T-helper 1 cell treated with Interleukin-12 subunit alpha and Interleukin-12 subunit beta and Interleukin-4 antibody, amounts not matched to agents 30 ng/mL and 1 ng/mL, for 36 hours (primary cell): ENCODE measurements at regions not wholly inside any gene's neighbourhood (a gene's known extent, or its start where the extent isn't known, plus 50 kb on each side); places are given as distances from the start of the nearest gene placed in this dataset.
"Not testable (repeated sequence)": the region's sequence is repeated elsewhere in the genome, so short reads cannot be mapped to it uniquely, and the experiment has no call there.

ENCODE experiments used
- intact Hi-C: fragments of 100-400 bp; cut with micrococcal nuclease; formaldehyde crosslinking; loops from one replicate; pipeline ENCODE4 v1.15.1; 2024

DNA sequence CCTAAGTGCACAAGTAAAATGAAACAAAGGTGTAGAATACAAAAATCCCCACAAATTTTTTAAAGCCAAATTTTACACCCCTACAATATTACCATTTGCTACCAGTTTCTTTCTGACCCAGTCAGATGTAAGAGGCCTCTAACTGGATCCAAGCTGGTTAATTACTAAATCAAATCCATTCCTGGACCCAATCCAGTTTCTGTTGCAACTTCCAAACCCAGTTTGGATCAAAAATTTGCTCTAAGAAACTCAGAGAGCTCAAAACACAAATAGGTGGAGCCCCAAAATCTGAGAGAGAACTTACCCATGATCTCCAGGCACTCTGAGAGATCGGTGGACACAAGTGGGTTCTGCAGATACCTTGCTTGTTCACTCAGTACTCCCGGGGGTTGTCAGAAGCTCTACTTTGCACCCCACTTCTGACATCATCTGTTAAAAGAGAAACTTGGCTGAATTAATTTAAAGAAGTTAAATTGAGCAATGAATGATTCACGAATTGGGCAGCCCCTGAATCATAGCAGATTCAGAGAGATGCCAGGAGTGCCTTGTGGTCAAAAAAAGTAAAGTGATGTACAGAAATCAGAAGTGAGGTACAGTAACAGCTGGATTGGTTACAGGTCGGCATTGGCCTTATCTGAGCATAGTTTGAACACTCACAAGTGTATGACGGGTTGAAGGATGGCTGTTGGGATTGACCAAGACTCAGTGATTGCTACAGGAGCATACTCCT, 448.0 kb downstream of the KCNT2 start:
- intact Hi-C loops = no loop called here

DNA sequence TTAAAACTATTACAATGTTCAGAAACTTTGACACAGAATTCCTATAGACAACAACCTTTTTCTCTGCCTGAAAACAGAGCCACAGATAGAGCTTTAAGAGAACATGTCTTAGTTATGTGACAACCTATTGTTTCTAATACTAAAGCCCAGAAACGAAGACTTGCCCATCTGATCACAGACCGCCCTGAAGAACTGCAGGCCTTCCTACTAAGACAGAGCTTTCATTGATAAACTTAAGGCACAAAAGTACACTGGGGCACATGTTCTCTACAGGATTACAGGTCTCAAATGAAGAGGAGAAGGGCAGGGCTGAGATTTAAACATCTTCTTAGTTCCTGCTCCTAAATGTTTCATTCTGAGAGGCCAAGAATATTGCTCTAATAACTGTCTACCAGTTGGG, 452.7 kb downstream of the KCNT2 start:
- intact Hi-C loops = no loop called here

DNA sequence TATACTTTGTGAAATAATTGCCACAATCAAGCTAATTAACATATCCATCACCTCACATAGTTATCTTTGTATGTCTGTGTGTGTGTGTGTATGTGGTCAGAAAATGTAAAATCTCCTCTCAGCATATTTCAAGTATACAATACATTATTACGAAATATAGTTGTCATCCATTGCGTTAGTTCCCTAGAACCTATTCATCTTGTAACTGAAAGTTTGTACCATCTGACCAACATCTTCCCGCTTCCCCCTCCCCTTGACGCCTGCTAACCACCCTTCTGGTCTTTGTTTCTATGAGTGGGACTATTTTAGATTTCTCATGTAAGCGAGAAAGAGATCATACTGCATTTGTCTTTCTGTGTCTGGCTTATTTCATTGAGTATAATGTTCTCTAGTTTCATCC, 455.3 kb downstream of the KCNT2 start:
- intact Hi-C loops = no loop called here

DNA sequence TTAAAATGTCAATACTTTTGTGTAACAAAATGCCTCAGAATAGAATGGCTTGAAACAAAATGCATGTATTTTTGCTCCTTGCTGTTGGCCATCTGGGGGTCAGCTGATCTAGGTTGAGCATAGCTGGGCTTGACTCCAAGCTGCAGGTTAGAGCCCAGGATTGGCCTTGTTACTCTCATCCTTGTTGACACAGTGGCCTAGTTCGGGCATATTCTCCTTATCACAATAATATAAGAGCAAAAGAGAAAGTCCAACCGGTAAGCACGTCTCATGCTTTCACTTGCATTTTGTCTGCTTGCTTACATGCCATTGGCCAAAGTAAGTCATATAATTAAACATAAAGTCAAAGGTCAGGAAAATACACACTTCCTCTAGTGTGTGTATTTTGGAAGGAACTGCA, 456.2 kb downstream of the KCNT2 start:
- intact Hi-C loops = no loop called here

DNA sequence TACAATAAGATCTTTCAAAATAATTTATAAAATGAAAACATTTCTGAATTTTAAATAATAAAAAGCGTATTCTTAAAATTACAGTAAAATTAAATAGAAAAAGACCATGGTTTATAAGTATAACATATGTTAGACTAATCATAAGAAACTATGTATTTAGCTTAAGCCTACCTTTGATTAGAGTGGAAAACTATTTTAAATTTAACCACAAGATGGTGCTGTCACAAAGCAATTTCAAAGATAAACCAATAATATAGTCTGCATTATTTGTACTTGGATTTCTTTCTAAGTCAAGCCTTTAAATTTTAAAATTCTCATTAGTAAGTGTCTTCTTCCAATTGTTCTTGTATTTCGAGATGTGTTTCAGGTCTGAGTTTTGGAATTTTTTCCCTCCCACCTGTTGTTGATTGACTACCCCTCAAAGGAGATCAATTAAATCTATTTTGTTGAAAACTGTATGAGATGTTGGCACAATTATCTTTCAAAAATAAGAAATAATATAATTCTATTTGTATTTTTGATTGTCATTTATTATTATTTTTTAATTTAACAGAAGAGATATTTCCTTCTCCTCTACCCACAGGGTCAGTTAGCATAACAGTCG, 459.8 kb downstream of the KCNT2 start:
- intact Hi-C loops = loop anchor here (1.0 kb wide), 2 partner anchors 225 to 513 kb away; no protein-coding TSS in a partner anchor

DNA sequence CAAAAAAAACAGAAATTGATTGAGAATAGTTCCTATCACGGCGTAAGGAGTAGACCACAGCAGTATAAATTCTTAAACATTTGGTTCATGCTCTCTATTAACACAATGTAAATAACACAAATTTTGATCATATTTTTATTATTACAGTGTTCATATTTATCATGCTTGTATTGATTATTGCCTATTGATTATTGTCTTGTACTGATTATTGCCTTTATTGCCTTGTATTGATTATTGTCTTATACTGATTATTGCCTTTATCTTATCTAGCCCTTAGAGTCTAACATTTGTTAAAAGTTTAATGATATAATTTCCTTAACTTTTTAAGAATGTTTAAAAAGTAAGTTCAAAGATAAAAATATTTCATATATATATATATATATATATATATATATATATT, 460.7 kb downstream of the KCNT2 start:
- intact Hi-C loops = no loop called here

DNA sequence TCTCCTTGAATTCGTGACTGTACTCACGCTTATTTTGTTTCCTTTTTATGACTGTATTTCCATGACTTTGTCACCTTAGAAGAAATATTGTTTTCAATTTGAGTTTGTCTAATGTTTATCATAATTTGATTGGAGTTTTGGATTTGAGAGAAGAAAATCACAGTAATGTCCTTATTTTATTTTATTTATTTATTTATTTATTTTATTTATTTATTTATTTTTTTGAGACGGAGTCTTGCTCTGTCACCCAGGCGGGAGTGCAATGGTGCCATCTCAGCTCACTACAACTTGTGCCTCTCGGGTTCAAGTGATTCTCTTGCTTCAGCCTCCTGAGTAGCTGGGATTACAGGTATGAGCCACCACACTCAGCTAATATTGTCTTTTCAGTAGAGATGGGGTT, 463.1 kb downstream of the KCNT2 start:
- intact Hi-C loops = not testable (repeated sequence)

DNA sequence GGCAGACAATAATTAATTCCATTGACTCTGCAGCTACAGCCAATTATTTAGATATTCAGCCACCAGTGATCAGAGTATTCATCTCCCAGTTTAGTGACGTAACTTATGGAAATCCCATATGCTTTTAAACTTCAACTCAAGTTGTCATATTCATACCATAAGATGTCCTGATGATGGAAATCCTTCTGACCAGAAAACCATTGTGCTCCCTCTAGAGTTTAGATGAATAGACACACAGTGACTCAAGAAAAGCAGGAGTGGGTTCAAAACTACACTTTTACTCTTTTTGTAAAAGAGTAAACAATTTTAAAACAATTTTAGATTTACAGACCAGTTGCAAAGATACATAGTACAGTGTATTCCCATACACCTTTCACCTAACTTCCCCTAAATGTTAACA, 463.7 kb downstream of the KCNT2 start:
- intact Hi-C loops = no loop called here

DNA sequence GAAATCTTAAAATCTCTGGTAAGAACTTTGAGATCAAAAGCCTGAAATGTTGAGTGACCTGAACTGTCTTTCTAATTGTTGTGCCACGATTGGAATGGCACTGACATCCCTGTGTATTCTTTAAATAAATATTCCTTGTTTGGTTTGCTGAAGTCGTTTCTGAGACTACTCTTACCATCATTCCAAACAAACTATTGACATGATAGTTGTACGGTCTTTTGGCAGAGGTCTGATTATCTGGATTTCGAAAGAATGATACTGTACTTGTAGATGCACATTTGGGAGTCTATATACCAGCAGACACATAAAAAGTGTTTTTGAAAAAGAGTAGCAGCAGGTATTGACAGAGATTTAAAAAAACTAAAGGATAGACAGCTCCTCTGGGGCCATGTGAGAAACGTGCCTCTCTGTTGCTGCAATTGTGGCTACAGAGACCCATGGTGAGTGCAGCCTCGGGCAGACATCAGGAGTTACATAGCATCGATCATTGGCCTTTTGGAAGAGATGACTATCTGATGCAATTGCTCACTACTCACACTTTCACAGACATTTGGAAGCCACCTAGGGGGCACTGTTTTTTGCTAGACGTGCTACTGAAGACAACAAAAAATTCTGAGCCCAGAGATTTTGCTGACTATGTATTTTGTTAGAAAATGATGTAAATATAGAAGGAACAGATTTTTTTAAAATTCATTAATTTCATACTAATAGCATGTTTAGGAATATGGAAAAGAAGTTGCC, 464.5 kb downstream of the KCNT2 start:
- intact Hi-C loops = no loop called here

DNA sequence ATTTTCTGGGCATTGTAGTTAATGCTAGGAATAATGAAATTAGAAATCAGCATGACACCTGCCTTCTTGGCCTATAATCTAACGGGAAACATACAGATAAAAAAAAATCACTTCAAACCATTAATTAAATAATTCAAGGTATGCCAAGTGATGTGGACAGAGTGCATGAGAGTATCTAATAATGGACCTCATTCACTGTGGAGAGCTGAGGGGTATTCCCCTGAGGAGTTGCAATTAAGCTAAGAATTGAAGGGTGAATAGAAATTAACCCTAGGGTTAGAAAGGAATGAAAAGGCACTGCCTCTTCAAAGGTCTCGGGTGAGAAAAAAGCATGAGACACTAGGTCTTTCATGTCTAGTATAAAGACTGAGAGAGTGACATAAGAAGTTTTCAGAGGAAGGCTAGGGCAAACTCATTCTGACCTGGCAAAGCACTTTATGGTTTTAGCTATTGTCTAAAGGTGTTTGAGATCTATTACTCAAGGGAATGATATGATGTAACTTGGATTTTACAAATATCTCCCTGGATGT, 466.1 kb downstream of the KCNT2 start:
- intact Hi-C loops = no loop called here

DNA sequence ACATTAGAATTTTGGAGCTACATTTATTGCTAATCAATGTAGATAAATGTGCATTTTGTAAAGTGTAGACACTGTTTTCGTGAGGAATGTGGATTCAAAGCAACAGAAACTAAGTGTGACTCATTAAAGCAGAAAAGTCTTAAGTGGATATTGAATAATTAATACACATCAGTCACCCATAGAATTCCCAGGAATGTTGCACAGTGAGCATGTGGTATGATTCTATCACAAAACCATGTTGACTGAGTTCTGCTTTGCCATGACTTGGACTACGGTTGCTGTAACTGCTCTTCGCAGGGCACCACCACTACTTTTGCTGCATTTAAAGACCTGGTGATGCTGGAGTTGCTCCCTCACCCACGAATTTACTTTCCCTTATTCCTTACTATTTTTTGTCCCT, 471.8 kb downstream of the KCNT2 start:
- intact Hi-C loops = no loop called here

DNA sequence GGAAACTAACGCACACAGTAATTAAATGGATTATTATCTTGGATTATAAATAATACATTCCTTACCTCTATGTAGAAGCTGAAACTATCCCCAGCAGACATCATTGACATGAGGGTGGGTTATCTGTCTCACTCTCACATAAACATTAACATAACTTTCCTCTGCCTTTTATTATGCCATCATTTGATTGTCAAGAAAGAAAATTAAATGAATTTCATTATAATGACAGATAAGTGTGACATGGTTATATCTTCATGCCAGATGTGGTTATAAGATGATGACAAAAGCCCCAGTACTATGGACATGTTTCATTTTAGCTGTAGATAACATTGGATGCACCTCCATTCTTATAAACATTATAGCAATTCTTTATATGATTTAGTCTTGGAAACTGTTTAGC, 476.5 kb downstream of the KCNT2 start:
- intact Hi-C loops = no loop called here

DNA sequence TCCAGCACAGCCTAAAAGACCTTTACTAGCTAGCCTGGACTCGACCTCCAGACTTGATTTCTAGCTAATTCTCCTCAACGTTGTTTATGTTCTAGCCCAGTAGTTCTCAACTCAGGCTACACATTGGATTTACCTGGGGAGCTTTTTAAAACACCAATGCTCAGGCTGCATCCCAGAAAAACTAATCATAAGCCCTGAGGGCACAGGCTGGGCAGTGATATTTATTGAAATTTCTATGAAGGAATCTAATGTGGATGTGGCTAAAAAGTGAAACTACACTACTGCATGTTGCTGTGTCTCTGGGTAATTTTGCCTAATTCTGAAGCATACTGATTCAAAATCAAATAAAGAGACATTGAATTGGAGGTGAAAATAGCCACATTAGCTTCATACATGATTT, 479.4 kb downstream of the KCNT2 start:
- intact Hi-C loops = no loop called here

DNA sequence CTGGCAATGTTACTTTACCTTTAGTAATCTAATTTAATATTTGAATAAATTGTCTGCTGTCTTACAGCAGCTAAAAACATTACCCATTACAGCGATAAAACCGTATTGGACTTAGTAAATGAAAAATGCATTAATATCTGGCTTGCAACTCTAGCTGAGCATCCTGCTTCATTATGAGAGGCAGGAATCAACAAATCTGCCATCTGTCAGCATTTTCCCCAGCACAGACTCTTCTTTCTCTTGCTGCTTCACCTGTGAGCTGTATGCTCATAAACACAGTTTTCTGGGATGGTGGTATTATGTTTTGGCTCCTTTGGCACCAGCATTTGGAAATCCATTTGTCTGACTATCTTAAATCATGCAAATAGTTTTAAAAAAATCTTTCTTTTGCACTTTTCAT, 487.1 kb downstream of the KCNT2 start:
- intact Hi-C loops = no loop called here

DNA sequence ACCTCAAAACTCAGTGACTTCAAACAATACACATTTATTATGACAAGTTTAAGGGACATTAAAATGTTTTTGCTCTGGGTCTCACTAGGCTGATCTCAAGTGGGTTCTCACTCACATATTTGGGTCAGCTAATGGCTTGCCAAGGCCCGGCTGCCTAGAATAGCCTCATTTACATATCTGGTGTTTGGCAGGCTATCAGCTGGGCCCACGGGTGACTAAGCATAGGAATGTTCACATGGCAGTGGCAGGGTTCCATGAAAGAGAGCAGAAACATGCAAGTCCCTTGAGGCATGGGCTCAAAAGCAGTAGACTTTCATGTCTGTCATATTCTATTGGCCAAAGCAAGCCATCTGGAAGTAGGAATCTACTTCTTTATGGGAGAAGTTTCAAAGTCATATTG, 492.6 kb downstream of the KCNT2 start:
- intact Hi-C loops = no loop called here

DNA sequence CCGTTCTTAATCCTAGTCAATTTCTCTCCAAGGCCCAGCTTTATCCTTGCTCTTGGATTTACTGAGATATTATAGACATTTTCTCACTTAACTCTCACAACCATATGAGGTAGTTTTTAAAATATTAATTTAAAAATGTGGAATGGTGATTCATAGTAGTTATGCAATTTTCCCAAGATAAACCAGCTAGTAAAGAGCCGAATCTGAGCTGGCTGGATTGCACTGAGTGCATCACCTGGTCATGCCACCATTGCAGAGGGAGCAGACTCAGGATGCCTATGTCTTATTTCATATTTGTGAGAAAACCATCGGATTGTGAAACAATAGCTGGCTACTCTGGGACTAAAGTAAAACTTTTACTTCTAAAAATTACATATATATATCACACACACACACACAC, 494.0 kb downstream of the KCNT2 start:
- intact Hi-C loops = no loop called here

DNA sequence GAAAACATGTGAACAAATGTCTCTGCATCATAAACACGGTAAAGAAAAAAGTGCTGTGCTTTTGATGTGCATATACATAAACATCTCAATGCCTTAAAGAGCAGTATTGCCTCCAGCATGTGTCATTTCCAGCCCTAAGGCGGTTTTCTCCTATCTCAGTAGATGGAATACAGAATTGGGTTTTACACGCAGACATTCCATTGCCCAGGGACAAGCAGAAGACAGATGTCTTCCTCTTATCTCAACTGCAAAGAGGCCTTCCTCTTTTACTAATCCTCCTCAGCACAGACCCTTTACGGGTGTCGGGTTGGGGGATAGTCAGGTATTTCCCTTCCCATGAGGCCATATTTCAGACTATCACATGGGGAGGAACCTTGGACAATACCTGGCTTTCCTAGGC, 499.2 kb downstream of the KCNT2 start:
- intact Hi-C loops = not testable (repeated sequence)

DNA sequence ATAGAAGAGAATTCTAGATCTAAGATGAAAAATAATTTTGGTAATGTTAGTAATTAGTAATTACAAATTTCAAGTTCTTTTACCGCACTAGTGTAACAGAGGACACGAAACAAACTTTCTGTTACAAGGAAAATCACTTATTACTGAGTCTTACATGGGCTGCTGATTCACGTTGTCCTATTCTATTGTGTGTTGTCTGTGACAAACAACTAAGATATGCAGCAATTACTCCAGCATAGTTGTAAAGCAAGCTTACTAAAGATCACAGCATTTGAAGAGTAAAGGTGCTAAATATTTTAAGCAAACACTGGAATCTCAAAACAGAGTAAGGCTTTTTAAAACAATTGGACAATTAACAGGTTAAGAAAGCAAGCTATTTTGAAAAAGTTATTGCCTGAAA, 502.3 kb downstream of the KCNT2 start:
- intact Hi-C loops = no loop called here

DNA sequence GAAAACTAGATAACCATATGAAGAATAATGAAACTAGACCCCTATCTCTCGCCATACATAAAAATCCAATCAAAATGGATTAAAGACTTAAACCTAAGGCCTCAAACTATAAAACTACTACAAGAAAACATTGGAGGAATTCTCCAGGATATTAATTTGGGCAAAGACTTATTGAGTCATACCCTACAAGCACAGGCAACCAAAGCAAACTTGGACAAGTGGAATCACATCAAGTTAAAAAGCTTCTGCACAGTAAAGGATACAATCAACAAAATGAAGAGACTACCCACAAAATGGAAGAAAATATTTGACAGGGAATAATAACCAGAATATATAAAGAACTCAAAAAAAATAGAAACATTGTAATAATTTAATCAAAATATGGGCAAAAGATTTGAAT, 505.4 kb downstream of the KCNT2 start:
- intact Hi-C loops = no loop called here

DNA sequence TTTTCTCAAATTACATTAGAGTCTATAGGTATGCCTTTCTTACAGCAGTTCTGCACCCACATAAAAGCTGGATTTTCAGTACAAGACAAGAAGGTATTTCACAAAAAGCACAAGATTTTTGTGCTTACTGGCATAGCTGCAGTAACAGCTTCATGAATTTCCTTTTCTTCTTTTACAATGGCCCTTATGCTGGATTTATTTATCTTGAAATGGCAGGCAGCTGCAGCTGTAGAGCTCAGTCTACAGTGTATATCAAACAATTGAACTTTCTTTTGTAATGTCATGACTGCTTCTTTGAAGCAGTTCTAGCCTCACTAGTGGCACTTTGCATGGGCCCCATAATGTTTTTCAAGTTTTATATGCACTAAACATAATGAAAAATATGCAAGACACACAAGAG, 510.2 kb downstream of the KCNT2 start:
- intact Hi-C loops = no loop called here

DNA sequence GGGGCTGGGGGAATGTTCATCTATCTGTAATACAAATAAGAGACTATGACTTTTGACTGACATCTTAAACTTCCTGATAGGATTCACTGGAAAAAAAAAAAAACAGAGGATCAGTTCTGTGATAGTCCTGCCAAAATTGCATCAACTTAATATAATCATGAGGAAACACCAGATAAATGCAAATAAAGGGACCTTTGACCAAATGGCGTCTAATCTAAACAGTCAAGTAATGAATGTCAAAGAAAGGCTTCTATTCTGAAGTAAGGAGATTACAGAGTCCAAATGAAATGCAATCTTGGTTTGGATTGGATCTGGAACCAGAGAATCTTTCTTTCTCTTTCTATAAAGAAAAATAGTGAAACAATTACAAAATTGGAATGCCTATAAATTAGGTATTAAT, 513.4 kb downstream of the KCNT2 start:
- intact Hi-C loops = no loop called here

DNA sequence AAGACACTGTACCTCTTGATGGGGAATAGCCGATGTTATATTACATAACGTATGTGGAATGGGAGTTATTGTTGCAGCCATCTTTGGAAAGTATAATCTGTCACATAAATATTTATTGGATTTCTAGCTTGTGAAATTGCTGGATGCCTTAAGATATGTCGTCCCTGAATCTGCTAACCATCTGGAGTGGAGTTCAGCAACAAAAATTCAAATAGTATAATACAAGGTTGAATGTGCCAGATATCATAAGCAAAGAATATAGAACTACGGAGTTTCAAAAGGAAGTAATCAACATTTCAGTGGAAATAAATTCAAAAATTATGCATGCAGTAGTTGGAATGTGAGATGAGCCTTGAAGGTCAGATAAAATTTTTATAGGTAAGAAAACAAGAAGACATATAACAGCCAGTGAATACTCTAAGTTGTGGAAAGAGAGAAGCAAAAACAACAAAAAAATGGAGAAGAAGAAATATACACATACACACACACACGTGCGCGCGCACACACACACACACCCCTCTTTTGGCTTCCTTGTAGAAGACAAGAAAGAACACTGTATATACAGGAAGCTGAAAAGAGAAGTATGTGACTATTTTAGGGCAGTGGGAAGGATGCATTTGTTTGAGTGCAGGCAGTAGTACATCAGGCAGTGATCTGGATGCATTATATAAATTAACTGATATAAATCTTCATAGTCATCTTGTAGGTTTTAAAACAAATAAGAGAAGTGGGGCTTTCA, 516.7 kb downstream of the KCNT2 start:
- intact Hi-C loops = no loop called here
